Upper lobe of left lung (tissue), 6 donors: ENCODE measurements at regions not wholly inside any gene's neighbourhood (a gene's known extent, or its start where the extent isn't known, plus 50 kb on each side); places are given as distances from the start of the nearest gene placed in this dataset.

Experiments
- ATAC-seq, 2 donors: fragments of 200-7000 bp; cut with Tn5 transposase; one replicate each; pipeline ENCODE4 v1.9.1; 2022; ENCODE audit warnings: mild to moderate bottlenecking in 2 of 2, moderate library complexity in 2 of 2; ENCODE audit not compliant: low FRiP score in 2 of 2
- DNase-seq, 2 donors: peaks; one replicate each; pipeline ENCODE4 v3.0.0-alpha.2; 2019 to 2020
- H3K27ac ChIP-seq, 4 donors: fragments of 200-600 bp; sonication (generic); one replicate each; pipeline ENCODE4 v1.5.1; 2016 to 2019
- H3K27me3 ChIP-seq, 4 donors: fragments of 200-600 bp; sonication (generic); one replicate each; pipeline ENCODE4 v1.5.1; 2017 to 2019
- H3K36me3 ChIP-seq, 4 donors: fragments of 200-600 bp; sonication (generic); one replicate each; pipeline ENCODE4 v1.5.1; 2016 to 2019
- H3K4me1 ChIP-seq, 4 donors: fragments of 200-600 bp; sonication (generic); one replicate each; pipeline ENCODE4 v1.5.1; 2018 to 2019
- H3K4me3 ChIP-seq, 4 donors: fragments of 200-600 bp; sonication (generic); one replicate each; pipeline ENCODE4 v1.5.1; 2017 to 2019; ENCODE audit warnings: mild to moderate bottlenecking in 2 of 4, moderate library complexity in 1 of 4
- H3K9me3 ChIP-seq, 4 donors: fragments of 200-600 bp; sonication (generic); one replicate each; pipeline ENCODE4 v1.5.1; 2018 to 2019
- CTCF ChIP-seq, 6 experiments: fragments of 450-650 bp in 4 of 6; fragments of 200-600 bp in 2 of 6; sonication (generic) in 2 of 6; IDR thresholded peaks; one replicate each; pipeline ENCODE4 v1.5.1; 2016 to 2019; ENCODE audit warnings: antibody characterized with exemption in 6 of 6
- EP300 ChIP-seq, 4 donors: sonication (generic); formaldehyde crosslinking; IDR thresholded peaks; one replicate each; pipeline ENCODE4 v1.5.1; 2017; ENCODE audit warnings: antibody characterized with exemption in 4 of 4, control low read depth in 2 of 4
- POLR2A ChIP-seq, 4 donors: fragments of 450-650 bp; IDR thresholded peaks; one replicate each; pipeline ENCODE4 v1.5.1; 2016 to 2017; ENCODE audit warnings: antibody characterized with exemption in 4 of 4, mild to moderate bottlenecking in 2 of 4
- POLR2AphosphoS5 ChIP-seq, 2 donors: sonication (generic); formaldehyde crosslinking; IDR thresholded peaks; one replicate each; pipeline ENCODE4 v1.5.1; 2017; ENCODE audit warnings: antibody characterized with exemption in 2 of 2
- WGBS, 2 donors: methylation state at CpG; one replicate each; pipeline ENCODE4 v1.1.5; 2017 to 2018; 5-methylcytosine and 5-hydroxymethylcytosine counted together
- donor health status: DM: no; HTN: no; CAD: no; lungs with moderate emphysema.
- donor health status: DM: no; HTN: yes; CAD: no; lungs with severe emphysema.

GRCh38 chr10:117884592-117884991 lies 162.1 kb downstream of the RAB11FIP2 start:
- TF ChIP-seq EP300 (IDR thresholded peaks at IDR 0.05) (no peak), POLR2A (IDR thresholded peaks at IDR 0.05) (no peak), CTCF (IDR thresholded peaks at IDR 0.05) (no peak), POLR2AphosphoS5 (IDR thresholded peaks at IDR 0.05) (no peak)
- DNase-seq (no peak), ATAC-seq (no peak)
- H3K9me3 ChIP-seq = no peaks in the 10 kb centered on the region
- WGBS, 2 donors = 55 to 60% methylated on average over 6 of the region's 6 CpGs
- no peaks in the 10 kb centered on the region for H3K27me3 ChIP-seq
- H3K4me1 ChIP-seq = no peaks in the 10 kb centered on the region
- H3K4me3 ChIP-seq = no peak overlapping the region
- no peaks in the 10 kb centered on the region for H3K36me3 ChIP-seq
- H3K27ac ChIP-seq = no peak overlapping the region

GRCh38 chr10:117885206-117885829 lies 161.4 kb downstream of the RAB11FIP2 start:
- H3K36me3 ChIP-seq = no peaks in the 10 kb centered on the region
- TF ChIP-seq EP300 (IDR thresholded peaks at IDR 0.05) = no peak
- no peak for TF ChIP-seq POLR2A (IDR thresholded peaks at IDR 0.05)
- TF ChIP-seq CTCF (IDR thresholded peaks at IDR 0.05) = no peak
- no peak for TF ChIP-seq POLR2AphosphoS5 (IDR thresholded peaks at IDR 0.05)
- no peak for DNase-seq
- 65 to 69% methylated on average over 14 of the region's 14 CpGs for WGBS, 2 donors
- H3K4me1 ChIP-seq = no peaks in the 10 kb centered on the region
- no peak for ATAC-seq
- no peaks in the 10 kb centered on the region for H3K27me3 ChIP-seq
- no peak overlapping the region for H3K27ac ChIP-seq
- H3K9me3 ChIP-seq = no peaks in the 10 kb centered on the region
- no peak overlapping the region for H3K4me3 ChIP-seq

- no peak for TF ChIP-seq CTCF (IDR thresholded peaks at IDR 0.05)
- no peak for TF ChIP-seq POLR2AphosphoS5 (IDR thresholded peaks at IDR 0.05)
- no peak for TF ChIP-seq EP300 (IDR thresholded peaks at IDR 0.05)
- no peak for TF ChIP-seq POLR2A (IDR thresholded peaks at IDR 0.05)
- 80 to 83% methylated on average over 7 of the region's 7 CpGs for WGBS, 2 donors
- Histone ChIP-seq H3K4me3 (no peak overlapping the region), H3K36me3 (no peaks in the 10 kb centered on the region), H3K27ac (no peak overlapping the region), H3K27me3 (no peaks in the 10 kb centered on the region), H3K4me1 (no peaks in the 10 kb centered on the region), H3K9me3 (no peaks in the 10 kb centered on the region)
- ATAC-seq (no peak), DNase-seq (no peak)
These were observed 160.0 kb downstream of the RAB11FIP2 start for GRCh38 chr10:117886766-117887165.

- DNase-seq (no peak), ATAC-seq (no peak)
- Histone ChIP-seq H3K27ac (no peak overlapping the region), H3K4me1 (no peaks in the 10 kb centered on the region), H3K27me3 (no peaks in the 10 kb centered on the region), H3K36me3 (no peaks in the 10 kb centered on the region), H3K9me3 (no peaks in the 10 kb centered on the region), H3K4me3 (no peak overlapping the region)
- TF ChIP-seq EP300 (IDR thresholded peaks at IDR 0.05) (no peak), CTCF (IDR thresholded peaks at IDR 0.05) (no peak), POLR2A (IDR thresholded peaks at IDR 0.05) (no peak), POLR2AphosphoS5 (IDR thresholded peaks at IDR 0.05) (no peak)
- 78 to 79% methylated on average over 4 of the region's 4 CpGs for WGBS, 2 donors
These were observed 157.1 kb downstream of the RAB11FIP2 start for GRCh38 chr10:117889664-117890063.

GRCh38 chr10:117892681-117893220 lies 154.0 kb downstream of the RAB11FIP2 start:
- DNase-seq (no peak), ATAC-seq (peak in 1 of 2 donors; percentile 50)
- Histone ChIP-seq H3K4me1 (no peaks in the 10 kb centered on the region), H3K9me3 (no peaks in the 10 kb centered on the region), H3K27ac (no peak overlapping the region), H3K36me3 (no peaks in the 10 kb centered on the region), H3K4me3 (no peak overlapping the region), H3K27me3 (no peaks in the 10 kb centered on the region)
- WGBS, 2 donors = 80 to 91% methylated on average over 2 of the region's 2 CpGs
- no peak for TF ChIP-seq EP300 (IDR thresholded peaks at IDR 0.05)
- TF ChIP-seq CTCF (IDR thresholded peaks at IDR 0.05) = no peak
- no peak for TF ChIP-seq POLR2AphosphoS5 (IDR thresholded peaks at IDR 0.05)
- TF ChIP-seq POLR2A (IDR thresholded peaks at IDR 0.05) = no peak
